ENCODE measurements at regions not wholly inside any gene's neighbourhood (a gene's known extent, or its start where the extent isn't known, plus 50 kb on each side); places are given as distances from the start of the nearest gene placed in this dataset.

GRCh38 chr12:60863421-60863820 is 1267.6 kb downstream of the SLC16A7 start:
- H3K4me3 ChIP-seq (ENCODE audit: low read depth in 1 of 2, low read length in 1 of 2), result no peak overlapping the region
- no peaks in the 10 kb centered on the region for H3K36me3 ChIP-seq
- no peaks in the 10 kb centered on the region for H3K4me1 ChIP-seq (ENCODE audit: control insufficient read depth in 1 of 2, insufficient read depth in 1 of 2, low read depth in 1 of 2, low read length in 1 of 2)

GRCh38 chr12:60872219-60872618 is 1276.4 kb downstream of the SLC16A7 start:
- Histone ChIP-seq H3K4me3 (ENCODE audit: low read depth in 1 of 2, low read length in 1 of 2) (no peak overlapping the region), H3K27me3 (no peaks in the 10 kb centered on the region), H3K27ac (no peak overlapping the region), H3K9me3 (no peaks in the 10 kb centered on the region), H3K4me1 (ENCODE audit: control insufficient read depth in 1 of 2, insufficient read depth in 1 of 2, low read depth in 1 of 2, low read length in 1 of 2) (no peaks in the 10 kb centered on the region), H3K36me3 (no peaks in the 10 kb centered on the region)
- no peak for TF ChIP-seq CTCF (IDR thresholded peaks at IDR 0.05)

More at GRCh38 chr12:60863421-60863820, 1267.6 kb downstream of the SLC16A7 start:
- no peak for TF ChIP-seq CTCF (IDR thresholded peaks at IDR 0.05)
- H3K27me3 ChIP-seq, result no peaks in the 10 kb centered on the region
- no peaks in the 10 kb centered on the region for H3K9me3 ChIP-seq
- H3K27ac ChIP-seq, result no peak overlapping the region

GRCh38 chr12:60872850-60873713 is 1277.3 kb downstream of the SLC16A7 start:
- TF ChIP-seq CTCF (IDR thresholded peaks at IDR 0.05), result no peak
- no peaks in the 10 kb centered on the region for H3K27me3 ChIP-seq
- H3K36me3 ChIP-seq, result no peaks in the 10 kb centered on the region
- no peaks in the 10 kb centered on the region for H3K4me1 ChIP-seq (ENCODE audit: control insufficient read depth in 1 of 2, insufficient read depth in 1 of 2, low read depth in 1 of 2, low read length in 1 of 2)
- no peak overlapping the region for H3K27ac ChIP-seq
- H3K4me3 ChIP-seq (ENCODE audit: low read depth in 1 of 2, low read length in 1 of 2), result no peak overlapping the region
- H3K9me3 ChIP-seq, result no peaks in the 10 kb centered on the region

DNA sequence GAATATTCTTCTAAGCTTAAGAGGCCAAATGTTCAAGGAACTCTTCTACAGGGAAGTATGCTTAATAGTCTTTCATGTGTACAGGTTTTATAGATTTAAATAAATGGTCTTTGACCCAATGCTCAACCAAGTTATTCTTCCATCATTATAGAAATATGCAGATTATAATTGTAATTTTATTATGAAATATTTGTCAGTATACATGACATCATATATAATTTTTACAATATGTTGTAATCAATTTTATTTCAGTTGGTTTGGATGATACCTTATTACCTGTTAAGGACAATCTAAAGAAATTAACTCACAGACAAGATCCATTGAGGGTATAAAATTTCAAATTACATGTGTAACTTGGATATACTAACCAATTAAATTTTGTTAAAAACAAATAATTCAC is 1278.3 kb downstream of the SLC16A7 start:
- no peaks in the 10 kb centered on the region for H3K36me3 ChIP-seq
- H3K27ac ChIP-seq, result no peak overlapping the region
- H3K9me3 ChIP-seq, result no peaks in the 10 kb centered on the region
- no peaks in the 10 kb centered on the region for H3K27me3 ChIP-seq
- TF ChIP-seq CTCF (IDR thresholded peaks at IDR 0.05), result no peak
- no peaks in the 10 kb centered on the region for H3K4me1 ChIP-seq (ENCODE audit: control insufficient read depth in 1 of 2, insufficient read depth in 1 of 2, low read depth in 1 of 2, low read length in 1 of 2)
- no peak overlapping the region for H3K4me3 ChIP-seq (ENCODE audit: low read depth in 1 of 2, low read length in 1 of 2)

- no peak for TF ChIP-seq CTCF (IDR thresholded peaks at IDR 0.05)
- Histone ChIP-seq H3K36me3 (no peaks in the 10 kb centered on the region), H3K4me1 (ENCODE audit: control insufficient read depth in 1 of 2, insufficient read depth in 1 of 2, low read depth in 1 of 2, low read length in 1 of 2) (no peaks in the 10 kb centered on the region), H3K27ac (no peak overlapping the region), H3K27me3 (no peaks in the 10 kb centered on the region), H3K4me3 (ENCODE audit: low read depth in 1 of 2, low read length in 1 of 2) (no peak overlapping the region), H3K9me3 (no peaks in the 10 kb centered on the region)
Measured at GRCh38 chr12:60920841-60921495, 1325.1 kb downstream of the SLC16A7 start.

Data from neutrophil (primary cell).